EH (cell line): ENCODE measurements at regions not wholly inside any gene's neighbourhood (a gene's known extent, or its start where the extent isn't known, plus 50 kb on each side); places are given as distances from the start of the nearest gene placed in this dataset.

ENCODE experiments used
- DNase-seq: peaks from one replicate; pipeline ENCODE4 v3.0.0-alpha.2; 2015; ENCODE audit warnings: low read depth

DNA sequence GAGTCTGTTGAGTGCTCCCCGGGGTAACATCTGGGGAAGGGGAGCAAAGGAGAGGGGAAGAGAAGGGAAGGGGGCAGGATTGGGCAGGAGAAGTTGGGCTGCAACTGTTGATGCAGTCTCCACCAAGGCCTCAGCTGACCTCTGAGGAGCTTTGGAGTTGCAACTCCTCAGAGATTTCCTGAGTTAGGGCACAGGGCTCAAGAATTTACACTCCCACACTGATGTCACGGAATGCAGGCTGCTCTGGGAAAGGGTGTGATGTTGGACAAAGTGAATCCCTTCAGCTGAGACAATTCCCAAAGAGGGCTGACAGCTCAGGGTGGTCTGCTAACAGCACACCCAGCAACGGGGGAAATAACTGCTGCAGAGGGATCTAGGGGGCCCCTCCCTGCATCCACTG is 295.6 kb downstream of the PCNX1 start:
- peak; percentile 81 for DNase-seq

DNA sequence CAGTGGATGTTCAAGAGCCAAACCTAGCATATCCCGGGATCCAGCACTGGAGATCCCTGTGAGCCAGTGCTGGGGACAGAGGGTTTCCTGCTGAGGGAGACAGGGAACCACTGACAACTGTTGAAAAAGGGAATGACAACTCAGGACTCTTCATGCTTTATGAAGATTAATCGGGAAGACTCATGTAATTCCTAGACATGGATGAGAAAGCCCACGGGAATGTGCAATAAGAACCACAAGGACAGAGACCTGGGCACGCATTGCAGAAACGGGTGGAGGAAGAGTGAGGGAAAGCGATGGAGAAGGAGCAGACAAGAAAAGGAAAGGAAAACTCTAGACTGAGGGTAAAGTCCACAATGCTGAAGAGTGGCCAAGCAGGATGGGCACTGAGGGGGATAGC is 296.0 kb downstream of the PCNX1 start:
- DNase-seq: peak; percentile 88

DNA sequence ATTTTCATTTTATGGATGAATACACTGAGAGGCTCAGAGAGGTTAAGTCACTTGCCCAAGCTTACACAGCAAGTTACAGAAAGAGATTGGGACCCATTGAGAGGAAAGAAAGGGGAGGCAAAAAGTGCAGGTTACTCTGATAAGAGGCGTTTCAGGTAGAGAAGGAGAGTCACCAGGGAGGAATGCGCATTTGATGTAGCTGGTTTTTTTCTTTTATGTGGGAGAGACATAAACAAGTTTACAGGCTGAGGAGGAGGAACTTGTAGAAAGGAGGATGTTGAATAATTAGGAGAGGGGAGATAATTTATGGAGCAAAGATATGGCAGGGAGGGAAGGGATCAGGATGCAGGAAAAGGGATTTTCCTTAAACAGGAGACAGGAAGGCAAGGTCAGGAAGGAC is 297.0 kb downstream of the PCNX1 start:
- no peak for DNase-seq

DNA sequence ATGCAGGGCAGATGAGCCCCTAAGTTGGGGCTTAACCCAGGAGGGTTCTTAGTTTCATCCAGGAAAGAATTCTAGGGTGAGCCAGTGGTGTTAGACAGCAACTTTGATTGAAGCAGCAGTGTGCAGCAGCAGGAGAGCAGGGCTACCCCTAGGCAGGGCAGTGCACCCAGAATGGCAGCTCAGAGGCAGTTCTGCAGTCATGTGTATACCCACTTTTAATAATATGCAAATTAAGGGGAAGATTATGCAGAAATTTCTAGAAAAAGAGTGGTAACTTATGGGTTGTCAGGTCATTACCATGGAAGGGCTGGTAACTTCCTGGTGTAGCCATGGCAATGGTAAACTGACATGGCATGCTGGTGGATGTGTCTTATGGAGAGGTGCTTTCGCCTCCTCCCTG is 297.5 kb downstream of the PCNX1 start:
- no peak for DNase-seq

DNA sequence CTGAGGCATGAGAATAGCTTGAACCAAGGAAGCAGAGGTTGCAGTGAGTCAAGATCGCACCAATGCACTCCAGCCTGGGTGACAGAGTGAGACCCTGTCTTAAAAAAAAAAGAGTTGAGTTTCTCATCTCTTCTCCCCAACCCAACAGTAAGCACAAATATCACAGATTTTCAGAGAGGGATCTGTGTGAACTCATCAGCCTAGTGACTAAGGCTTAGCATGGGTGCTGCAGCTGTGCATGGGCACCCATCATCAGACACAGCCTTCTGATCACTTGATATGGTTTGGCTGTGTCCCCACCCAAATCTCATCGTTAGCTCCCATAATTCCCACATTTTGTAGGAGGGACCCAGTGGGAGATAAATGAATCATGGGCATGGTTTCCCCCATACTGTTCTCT is 298.9 kb downstream of the PCNX1 start:
- DNase-seq: no peak

DNA sequence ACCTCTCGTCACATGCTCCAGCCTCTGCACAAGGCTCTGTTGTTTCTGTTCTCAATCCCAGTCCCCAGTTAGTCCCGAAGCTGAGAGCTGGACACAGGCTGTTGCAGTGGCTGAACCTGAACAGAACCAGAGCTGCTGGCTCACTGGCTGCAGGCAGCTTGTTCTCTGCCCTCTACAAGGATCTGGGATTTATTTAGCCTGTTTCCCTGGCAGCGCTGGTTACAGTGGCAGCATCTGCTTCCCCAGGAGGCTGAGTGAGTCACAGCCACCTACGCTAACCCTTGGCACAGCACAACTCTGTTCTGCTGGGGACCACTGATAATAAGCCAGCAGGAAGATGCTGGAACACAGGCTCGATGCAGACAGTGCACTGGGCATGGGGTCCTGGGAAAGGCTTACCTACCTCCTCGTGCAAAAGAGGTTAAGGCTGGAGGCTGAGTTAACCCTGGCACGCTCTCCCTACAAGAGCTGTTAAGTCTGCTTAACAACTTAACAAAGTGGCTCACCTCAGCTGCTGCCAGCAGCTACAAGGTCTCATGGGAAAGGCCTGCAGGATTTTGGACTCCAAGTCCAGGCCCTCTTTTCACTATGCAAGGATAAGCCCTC is 299.6 kb downstream of the PCNX1 start:
- DNase-seq: peak; percentile 91

DNA sequence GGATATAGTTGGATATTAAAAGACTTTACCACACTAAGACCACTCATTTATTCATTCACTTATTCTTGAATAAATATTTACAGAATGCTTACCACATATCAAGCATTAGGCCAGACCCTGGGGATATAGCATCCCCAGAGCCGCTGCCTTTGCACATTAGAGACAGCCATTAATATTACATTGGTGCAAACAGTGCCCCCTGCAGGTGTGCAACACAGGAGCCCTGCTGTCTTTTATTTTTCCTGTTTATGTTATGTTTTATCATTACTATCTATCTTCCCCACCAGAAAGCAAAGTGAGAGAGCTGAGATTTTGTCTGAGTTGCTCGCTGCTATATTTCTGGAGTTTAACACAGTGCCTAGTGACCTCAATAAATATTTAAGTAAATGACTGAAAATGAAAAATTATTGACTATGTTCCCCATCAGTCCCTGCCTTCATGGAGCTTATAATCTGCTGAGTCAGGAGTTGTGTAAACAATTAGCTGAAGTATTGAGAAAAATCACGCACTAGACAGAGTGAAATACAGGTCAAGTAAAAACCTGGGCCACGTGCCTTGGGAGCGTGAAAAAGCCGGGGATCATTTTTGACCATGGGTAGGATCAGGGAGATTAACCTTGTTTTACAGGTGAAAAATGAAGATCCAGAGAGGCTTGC is 301.6 kb downstream of the PCNX1 start:
- DNase-seq: no peak

DNA sequence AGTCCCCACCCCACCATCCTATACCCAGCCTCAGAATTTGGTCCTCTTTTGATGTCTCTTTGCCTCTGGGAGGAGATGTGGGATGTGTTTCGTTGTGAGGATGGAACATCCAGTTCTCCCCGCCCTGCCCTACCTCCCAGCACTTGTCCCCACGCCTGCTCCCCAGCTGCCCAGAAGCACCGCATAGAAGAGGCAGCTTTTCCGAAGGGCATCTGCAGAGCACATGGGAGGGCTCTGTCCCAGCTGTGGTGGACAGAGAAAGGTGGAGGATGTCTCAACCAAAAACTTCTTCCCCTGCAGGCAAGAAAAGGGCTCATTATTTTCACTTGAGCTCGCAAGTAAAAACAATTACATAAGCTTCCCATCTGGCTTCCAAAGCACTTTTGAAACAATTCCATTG is 302.6 kb downstream of the PCNX1 start:
- peak; percentile 32 for DNase-seq

DNA sequence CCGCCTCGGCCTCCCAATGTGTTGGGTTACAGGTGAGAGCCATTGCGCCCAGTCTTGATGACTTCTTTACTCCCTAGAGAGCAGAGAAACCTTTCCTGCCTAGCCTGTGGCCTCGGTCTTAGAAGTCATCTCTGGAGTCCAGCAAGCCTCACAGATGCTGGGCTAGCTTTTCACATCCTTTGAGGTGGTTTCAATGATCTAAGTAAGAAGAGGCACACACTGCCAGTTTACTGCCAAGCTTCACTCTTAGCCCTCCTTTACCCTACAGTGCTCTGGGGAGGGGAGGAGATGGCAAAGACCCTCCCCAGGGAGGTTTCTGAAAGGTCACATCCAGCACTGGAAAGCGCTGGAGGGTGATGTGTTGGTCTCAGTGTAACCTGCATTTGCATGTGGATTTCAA is 304.8 kb downstream of the PCNX1 start:
- no peak for DNase-seq

DNA sequence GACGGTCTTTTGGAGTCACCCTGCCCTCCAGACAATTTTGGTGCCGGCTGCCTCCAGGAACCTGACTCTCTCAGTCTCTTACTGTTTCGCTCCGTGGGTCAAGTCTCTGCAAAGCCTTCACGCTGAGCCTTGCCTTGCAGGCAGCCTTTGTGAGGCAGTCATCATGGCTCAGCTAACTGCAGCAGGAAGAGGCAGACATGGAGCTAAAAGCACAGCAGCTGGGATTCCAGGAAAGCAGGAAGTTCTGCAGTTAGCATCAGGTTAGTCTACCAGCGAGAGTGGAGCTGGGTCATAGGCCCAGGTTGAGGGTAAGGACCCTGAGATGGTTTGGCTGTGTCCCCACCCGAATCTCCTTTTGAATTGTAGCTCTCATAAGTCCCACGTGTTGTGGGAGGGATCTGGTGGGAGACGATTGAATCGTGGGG is 305.4 kb downstream of the PCNX1 start:
- DNase-seq: peak; percentile 60

DNA sequence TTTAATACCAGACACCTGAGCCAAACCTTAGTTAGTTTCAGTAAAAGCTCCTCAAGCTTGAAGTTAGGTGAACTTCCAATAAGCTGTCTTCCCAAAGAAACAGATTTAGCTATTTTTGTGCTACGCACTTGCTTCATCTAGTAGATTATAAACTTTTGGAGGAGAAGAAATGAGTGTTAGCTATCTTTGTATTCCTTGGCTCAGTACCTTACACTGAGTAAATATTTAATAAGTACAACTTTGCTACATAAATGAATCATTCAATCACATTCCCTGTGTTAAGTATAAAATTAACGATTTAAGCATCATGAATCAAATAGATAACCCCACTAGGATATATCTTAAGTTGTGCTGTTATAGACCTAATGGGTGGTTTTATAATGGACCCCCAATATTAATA is 307.0 kb downstream of the PCNX1 start:
- DNase-seq: no peak

DNA sequence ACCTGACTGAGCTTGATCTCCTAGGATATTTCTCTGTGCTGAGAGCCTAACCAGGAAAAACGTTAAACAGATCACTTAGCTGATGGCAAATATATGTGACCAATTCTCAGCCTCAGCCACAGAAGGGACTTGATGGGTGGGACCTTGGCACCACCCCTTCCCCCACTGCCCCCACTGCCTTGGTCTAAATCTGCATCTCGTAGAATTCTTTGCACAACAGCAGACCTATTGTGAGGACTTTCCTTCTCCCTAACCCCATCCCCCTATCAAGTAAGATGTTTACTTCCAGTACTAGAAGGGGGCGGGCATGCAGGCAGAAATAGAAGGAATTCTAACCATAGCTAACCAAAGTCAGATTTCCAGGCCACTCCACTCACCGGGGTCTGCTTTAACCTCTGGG is 313.2 kb downstream of the PCNX1 start:
- no peak for DNase-seq

DNA sequence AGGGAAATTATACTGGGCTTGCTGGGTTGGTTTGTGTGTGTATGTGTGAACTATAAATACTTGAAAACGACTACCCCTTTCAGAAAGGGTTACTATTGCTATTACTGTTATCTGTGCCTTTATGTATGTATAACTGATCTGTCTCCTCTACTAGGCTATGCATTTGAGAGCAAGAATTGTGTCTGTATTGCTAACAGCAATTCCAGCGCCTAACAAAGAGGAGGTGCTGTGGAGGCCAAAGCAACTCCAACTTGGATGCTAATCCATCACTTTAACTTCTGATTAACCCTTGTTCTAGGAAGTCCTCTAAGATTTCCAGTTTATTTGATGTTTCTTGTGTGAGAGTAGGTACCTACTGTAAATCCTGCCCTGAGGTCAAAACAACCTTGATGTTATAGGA is 313.9 kb downstream of the PCNX1 start:
- DNase-seq: no peak

DNA sequence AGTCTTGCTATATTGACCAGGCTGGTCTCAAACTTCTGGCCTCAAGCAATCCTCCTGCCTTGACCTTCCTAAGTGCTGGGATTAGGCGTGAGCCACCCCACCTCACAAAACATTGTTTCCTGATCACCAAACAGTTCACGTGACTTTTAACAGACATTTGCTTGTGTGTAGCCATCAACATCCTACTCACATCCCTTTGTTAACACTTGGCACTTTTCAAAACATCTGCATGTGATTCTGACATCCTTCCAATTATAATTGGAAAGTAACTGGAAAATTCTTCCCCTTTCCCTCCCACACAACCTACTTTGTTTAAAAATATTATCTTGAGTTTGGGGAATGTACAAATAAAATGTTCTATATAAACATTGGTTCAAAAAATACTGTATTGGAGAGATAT is 317.9 kb downstream of the PCNX1 start:
- DNase-seq: no peak

DNA sequence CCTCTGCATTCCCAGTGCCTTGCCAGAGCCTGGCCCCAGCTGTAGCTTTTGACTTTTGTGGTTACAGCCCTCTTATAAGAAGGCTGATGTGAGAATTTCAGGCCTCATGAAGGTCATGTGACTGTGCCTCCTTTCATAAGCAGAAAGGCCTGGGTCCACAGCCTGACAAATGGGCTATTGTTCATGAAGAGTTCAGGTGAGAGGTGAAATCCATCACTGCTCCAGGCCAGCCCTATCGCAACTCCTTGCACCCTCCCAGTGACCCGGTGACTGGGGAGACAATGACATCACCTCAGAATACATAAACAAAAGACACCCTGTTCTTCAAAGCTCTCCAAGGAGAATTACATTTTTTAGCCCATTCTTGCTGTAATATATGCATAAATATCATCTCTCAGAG is 321.5 kb downstream of the PCNX1 start:
- DNase-seq: peak; percentile 31

DNA sequence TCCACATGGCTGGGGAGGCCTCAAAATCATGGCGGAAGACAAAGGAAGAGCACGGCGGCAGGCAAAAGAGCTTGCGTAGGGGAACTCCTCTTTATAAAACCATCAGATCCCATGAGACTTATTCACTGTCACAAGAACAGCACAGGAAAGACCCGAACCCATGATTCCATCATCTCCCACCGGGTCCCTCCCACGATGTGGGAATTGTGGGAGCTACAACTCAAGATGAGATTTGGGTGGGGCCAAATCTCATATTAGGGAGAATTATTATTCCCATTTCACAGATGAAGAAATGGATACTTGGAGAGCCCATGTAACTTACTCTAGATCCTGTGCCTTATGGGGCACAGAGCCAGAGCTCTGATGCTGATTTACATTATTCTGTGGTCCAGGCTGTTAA is 322.6 kb downstream of the PCNX1 start:
- DNase-seq: no peak

DNA sequence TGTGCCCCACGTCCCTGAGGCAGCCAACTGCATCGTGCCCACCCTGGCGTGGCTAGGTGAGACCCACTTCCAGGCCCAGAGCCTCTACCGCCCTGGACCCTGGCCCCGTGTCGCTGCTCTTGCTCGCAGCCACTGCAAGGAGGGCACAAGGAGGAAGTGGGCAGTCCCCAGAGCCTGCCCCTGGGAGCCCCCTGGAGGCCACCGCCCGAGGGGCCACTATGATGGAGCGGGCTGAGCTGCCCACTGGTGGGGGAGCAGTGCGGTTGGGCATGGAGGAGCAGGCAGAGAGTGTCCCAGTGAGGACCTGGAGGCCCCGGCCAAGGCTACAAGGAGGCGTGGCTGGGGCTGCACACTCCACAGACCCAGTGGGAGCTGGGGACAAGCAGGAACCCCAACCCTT is 323.6 kb downstream of the PCNX1 start:
- no peak for DNase-seq

DNA sequence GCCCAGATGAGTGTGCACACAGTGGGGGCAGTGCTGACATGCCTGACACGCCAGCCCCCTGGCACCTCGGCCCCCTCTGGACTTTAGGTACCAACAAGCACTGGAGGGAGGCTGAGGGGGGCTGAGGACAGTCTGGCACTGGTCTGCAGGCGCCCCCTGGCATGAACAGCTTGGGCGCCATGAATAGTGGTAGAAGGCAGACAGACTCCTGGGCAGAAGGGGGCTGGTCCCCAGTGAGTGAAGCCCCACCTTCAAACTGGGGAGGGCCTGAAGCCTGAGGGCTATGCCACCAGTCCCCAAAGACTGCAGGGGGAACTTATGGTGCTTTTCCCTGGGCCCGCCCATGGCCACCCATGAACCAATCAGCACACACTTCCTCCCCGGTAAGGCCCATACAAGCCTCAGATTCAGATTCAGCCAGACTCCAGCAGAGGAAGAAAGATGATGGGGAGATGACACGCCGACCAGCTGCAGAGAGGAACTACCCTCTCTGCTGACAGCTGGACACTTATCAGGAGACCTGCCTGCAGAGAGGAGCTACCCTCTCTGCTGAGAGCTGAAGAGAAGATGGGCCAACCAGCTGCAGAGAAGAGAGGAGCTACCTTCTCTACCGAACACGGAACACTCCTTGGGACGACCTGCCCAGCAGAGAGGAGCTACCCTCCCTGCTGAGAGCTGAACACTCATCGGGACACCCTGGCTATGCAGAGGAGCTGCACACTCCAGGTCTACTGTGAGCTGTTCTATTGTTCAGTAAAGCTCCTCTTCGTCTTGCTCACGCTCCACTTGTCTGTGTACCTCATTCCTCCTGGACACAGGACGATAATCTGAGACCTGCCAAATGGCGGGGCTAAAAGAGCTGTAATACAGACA is 324.5 kb downstream of the PCNX1 start:
- no peak for DNase-seq

DNA sequence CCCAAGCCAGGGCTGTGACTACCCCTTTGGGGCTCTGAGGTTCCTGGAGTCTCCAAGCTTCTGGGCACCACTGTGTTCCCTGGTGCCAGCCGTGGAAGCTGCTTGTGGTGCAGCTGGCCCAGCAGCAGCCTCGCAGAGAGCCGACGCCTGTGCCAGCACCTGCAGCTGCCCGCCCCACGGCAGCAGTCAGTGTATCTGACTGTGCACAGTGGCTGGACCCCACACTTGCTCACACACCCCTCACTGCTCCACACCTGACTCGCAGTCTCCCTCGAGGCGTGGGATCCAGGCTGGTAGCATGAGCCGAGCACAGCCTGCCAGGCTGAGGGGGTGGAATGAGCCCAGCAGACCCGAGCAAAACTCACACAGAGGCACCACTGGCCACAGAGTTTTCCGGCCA is 325.2 kb downstream of the PCNX1 start:
- DNase-seq: no peak

DNA sequence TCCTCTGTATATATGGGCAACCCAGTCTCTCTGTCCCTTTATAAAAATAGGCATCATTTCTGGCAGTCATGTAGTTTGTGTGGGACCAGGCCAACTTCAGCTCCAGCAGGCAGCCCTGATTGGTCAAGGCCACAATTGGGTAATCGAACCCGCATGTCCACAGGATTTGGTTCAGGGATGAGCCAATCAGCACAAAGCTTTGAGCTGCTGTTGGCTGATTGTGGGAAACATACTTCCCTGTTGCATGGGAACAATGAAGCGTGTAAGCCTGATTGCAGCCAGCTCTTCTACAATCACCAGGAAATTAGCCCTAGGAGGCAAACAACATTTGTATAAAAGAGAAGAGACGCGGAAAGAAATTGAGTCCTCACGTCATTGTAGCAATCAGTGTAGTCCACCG is 328.6 kb downstream of the PCNX1 start:
- DNase-seq: peak; percentile 32

DNA sequence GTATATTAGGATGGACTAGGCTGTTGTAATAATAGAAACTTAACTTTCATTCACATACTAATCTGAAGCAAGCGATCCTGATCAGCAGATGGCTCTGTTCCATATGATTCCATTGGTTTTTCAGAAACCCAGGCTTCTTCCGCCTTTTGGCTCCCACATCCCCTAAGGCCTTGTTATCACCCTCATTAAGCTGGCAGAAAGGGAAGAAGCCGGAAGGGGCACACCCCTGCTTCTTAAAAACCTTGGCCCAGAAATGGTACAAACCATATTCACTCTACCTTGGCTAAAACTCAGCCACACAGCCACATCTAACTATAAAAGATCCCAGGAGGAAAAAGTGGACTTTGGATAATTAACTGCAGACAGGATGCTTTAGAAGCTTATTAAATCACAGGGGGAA is 329.2 kb downstream of the PCNX1 start:
- no peak for DNase-seq

DNA sequence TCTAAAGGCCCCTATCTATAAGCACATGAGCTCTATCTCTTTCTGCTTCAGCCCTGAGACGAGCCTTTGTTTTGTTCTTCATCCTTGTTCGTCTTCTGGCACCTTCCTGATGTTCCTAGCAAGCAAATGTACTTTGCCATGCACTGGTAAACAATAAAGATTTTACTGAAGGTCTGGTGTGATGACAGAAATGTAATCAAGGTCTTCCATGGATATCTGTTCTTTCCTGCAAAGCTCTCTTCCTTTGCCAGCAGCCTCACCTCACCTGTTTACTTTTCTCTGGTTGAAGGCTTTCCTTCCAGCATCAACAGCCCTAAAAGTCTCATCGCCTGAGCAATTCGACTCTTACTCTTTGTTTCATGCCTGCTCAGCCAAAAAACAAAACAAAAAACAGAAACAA is 330.3 kb downstream of the PCNX1 start:
- no peak for DNase-seq

DNA sequence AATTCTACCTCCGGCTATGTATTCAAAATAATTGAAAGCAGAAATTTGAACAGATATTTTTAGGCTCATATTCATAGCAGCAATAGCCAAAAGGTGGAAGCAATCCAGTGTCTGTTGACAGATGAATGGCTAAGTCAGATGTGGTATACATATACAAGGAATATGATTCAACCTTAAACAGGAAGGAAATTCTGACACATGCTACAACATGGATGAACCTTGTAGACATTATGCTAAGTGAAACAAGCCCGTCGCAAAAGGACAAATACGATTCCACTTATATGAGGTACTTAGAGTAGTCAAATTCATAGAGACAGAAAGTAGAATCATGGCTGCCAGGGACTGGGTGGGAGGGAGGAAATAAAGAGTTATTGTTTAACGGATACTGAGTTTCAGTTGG is 331.6 kb downstream of the PCNX1 start:
- DNase-seq: no peak
